ENCODE measurements at regions not wholly inside any gene's neighbourhood (a gene's known extent, or its start where the extent isn't known, plus 50 kb on each side); places are given as distances from the start of the nearest gene placed in this dataset.

DNA sequence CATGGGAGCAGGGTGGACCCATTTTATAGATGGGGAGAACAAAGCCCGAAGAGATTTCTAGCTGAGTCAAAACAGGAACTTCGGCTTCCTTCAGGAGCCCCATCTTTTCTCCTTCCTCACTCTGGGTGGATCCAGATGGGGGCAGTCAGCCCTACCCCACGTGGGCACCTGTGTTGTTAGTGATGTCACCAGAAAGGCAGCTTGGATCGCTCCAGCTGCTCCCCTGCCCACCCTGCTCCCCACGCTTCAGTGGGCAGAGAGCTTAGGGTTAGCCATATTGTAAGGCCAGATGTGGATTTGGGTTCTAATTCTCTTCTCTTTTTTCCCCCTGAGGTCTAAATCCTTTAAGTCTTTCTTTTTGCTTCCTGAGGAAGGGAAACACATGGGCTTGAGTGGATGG, 132.3 kb upstream of the PJA1 start:
- Histone ChIP-seq H3K79me2 (ENCODE audit: insufficient read depth, low read length) (no peaks in the 10 kb centered on the region), H3K27ac (ENCODE audit: low read length) (no peak overlapping the region), H3K36me3 (ENCODE audit: insufficient read depth, low read length) (no peaks in the 10 kb centered on the region), H3K4me1 (ENCODE audit: insufficient read depth, low read length) (no peaks in the 10 kb centered on the region), H4K20me1 (ENCODE audit: insufficient read depth, low read length) (no peaks in the 10 kb centered on the region), H3K4me3 (ENCODE audit: low read depth in 1 of 2, low read length in 2 of 2) (no peak overlapping the region), H3K9ac (ENCODE audit: low read depth, low read length) (no peak overlapping the region), H3K27me3 (ENCODE audit: insufficient read depth, low read length, poor library complexity) (no peaks in the 10 kb centered on the region), H3K4me2 (ENCODE audit: insufficient read depth, low read length) (no peak overlapping the region), H3K9me3 (ENCODE audit: insufficient read depth, low read length, severe bottlenecking) (no peaks in the 10 kb centered on the region), H2AFZ (ENCODE audit: low read depth, low read length) (no peak overlapping the region)
- TF ChIP-seq, protein P1, sequence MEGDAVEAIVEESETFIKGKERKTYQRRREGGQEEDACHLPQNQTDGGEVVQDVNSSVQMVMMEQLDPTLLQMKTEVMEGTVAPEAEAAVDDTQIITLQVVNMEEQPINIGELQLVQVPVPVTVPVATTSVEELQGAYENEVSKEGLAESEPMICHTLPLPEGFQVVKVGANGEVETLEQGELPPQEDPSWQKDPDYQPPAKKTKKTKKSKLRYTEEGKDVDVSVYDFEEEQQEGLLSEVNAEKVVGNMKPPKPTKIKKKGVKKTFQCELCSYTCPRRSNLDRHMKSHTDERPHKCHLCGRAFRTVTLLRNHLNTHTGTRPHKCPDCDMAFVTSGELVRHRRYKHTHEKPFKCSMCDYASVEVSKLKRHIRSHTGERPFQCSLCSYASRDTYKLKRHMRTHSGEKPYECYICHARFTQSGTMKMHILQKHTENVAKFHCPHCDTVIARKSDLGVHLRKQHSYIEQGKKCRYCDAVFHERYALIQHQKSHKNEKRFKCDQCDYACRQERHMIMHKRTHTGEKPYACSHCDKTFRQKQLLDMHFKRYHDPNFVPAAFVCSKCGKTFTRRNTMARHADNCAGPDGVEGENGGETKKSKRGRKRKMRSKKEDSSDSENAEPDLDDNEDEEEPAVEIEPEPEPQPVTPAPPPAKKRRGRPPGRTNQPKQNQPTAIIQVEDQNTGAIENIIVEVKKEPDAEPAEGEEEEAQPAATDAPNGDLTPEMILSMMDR (IDR thresholded peaks at IDR 0.05; ENCODE audit: borderline replicate concordance, extremely low read depth, low read length, poor library complexity, severe bottlenecking): no peak
- TF ChIP-seq EZH2 (IDR thresholded peaks at IDR 0.05; ENCODE audit: borderline replicate concordance, low read depth, low read length, severe bottlenecking): no peak
- ATAC-seq (ENCODE audit: insufficient read depth, low read depth): no peak
- DNase-seq: no peak

DNA sequence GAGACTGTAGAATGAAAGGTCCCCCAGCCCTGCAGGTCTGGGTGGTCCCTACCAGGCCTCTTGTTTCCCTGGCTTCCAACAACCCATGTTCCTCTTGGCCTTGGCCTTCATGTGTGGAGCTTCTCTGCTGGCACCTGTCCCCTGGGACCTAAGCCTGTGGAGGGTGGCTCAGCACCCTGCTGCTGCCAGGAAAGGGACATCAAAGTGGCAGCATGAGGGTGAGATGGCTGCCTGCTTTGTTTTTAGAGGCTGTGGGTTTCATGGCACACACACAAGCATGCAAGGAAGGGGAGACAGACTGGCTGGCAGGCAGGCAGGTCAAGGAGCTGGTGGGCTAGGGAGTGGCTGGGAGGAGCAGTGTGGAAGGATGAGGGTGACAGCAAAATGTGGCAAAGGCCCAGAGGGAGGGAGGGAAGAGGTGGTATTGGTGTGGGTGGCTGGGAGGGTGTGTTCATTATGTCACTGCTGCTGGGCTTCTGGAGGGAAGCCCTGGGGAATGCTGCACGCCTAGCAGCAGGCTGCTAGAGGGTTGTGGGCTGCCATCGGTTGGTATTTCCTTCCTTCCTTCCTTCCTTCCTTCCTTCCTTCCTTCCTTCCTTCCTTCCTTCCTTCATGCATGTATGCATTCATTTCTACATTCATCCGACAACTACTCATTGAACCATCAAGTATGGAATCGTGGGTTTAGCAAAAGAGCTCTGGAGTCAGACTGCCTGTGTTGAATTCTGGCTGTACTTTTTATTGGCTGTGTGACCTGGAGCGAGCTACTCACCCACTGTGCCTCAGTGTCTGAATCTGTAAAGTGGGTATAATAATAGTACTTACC, 128.7 kb upstream of the PJA1 start:
- no peaks in the 10 kb centered on the region for H4K20me1 ChIP-seq (ENCODE audit: insufficient read depth, low read length)
- no peak overlapping the region for H3K4me2 ChIP-seq (ENCODE audit: insufficient read depth, low read length)
- no peak overlapping the region for H3K9ac ChIP-seq (ENCODE audit: low read depth, low read length)
- H3K27ac ChIP-seq (ENCODE audit: low read length): no peak overlapping the region
- no peaks in the 10 kb centered on the region for H3K27me3 ChIP-seq (ENCODE audit: insufficient read depth, low read length, poor library complexity)
- no peak overlapping the region for H2AFZ ChIP-seq (ENCODE audit: low read depth, low read length)
- DNase-seq: peak; percentile 22
- H3K4me3 ChIP-seq (ENCODE audit: low read depth in 1 of 2, low read length in 2 of 2): no peak overlapping the region
- no peaks in the 10 kb centered on the region for H3K4me1 ChIP-seq (ENCODE audit: insufficient read depth, low read length)
- H3K79me2 ChIP-seq (ENCODE audit: insufficient read depth, low read length): no peaks in the 10 kb centered on the region
- no peak for TF ChIP-seq EZH2 (IDR thresholded peaks at IDR 0.05; ENCODE audit: borderline replicate concordance, low read depth, low read length, severe bottlenecking)
- H3K36me3 ChIP-seq (ENCODE audit: insufficient read depth, low read length): no peaks in the 10 kb centered on the region
- no peaks in the 10 kb centered on the region for H3K9me3 ChIP-seq (ENCODE audit: insufficient read depth, low read length, severe bottlenecking)
- ATAC-seq (ENCODE audit: insufficient read depth, low read depth): peak; percentile 53; the same call in 2 of the 3 replicates

DNA sequence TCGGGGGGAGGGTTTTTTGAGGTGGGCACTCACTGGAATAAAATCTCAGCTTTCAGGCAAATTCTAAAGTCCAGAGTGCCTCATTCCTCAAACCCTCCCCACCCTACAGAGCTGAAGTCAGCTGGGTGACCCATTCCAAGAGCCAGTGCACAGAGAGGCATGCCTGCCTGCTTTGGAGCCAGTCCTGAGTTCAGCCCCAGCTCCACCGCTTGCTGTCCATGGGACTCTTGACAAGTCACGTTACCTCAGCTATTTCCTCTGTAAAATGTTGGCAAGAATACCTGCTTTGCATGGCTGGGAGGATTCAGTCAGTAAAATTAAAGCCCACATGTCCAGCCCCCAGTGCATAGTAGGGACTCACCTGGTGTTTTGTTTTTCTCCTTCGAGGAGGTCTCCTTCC, 125.9 kb upstream of the PJA1 start:
- Histone ChIP-seq H2AFZ (ENCODE audit: low read depth, low read length) (no peak overlapping the region), H3K4me1 (ENCODE audit: insufficient read depth, low read length) (peaks cover 4% of the 10 kb centered on the region), H3K4me2 (ENCODE audit: insufficient read depth, low read length) (no peak overlapping the region), H3K79me2 (ENCODE audit: insufficient read depth, low read length) (no peaks in the 10 kb centered on the region), H3K9me3 (ENCODE audit: insufficient read depth, low read length, severe bottlenecking) (no peaks in the 10 kb centered on the region), H3K4me3 (ENCODE audit: low read depth in 1 of 2, low read length in 2 of 2) (no peak overlapping the region), H3K27ac (ENCODE audit: low read length) (no peak overlapping the region), H4K20me1 (ENCODE audit: insufficient read depth, low read length) (no peaks in the 10 kb centered on the region), H3K36me3 (ENCODE audit: insufficient read depth, low read length) (no peaks in the 10 kb centered on the region), H3K27me3 (ENCODE audit: insufficient read depth, low read length, poor library complexity) (no peaks in the 10 kb centered on the region), H3K9ac (ENCODE audit: low read depth, low read length) (no peak overlapping the region)
- no peak for ATAC-seq (ENCODE audit: insufficient read depth, low read depth)
- TF ChIP-seq, protein P1 (IDR thresholded peaks at IDR 0.05; ENCODE audit: borderline replicate concordance, extremely low read depth, low read length, poor library complexity, severe bottlenecking): no peak
- no peak for TF ChIP-seq EZH2 (IDR thresholded peaks at IDR 0.05; ENCODE audit: borderline replicate concordance, low read depth, low read length, severe bottlenecking)
- no peak for DNase-seq

DNA sequence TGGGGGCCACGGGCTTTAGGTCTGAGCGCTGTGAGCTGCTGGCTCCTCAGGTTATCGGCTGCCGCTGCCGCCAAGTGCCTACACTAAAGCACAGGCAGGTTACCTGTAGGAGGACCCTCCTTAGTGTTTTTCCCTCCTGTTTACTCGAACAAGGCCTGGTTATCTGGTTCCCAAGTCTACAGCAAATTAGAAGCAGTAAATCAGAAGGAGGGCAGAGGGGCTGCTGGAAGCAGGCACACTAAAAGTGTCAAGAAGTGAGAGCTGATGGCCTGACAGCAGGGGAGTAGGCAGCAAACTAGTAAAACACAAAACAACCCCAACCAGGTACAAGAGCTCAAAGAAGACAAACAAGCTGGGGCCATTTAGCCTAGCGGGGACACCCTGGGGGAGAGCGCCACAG, 125.0 kb upstream of the PJA1 start:
- H3K36me3 ChIP-seq (ENCODE audit: insufficient read depth, low read length): no peaks in the 10 kb centered on the region
- H3K9ac ChIP-seq (ENCODE audit: low read depth, low read length): no peak overlapping the region
- no peak for DNase-seq
- no peak overlapping the region for H3K4me3 ChIP-seq (ENCODE audit: low read depth in 1 of 2, low read length in 2 of 2)
- no peaks in the 10 kb centered on the region for H4K20me1 ChIP-seq (ENCODE audit: insufficient read depth, low read length)
- H3K4me2 ChIP-seq (ENCODE audit: insufficient read depth, low read length): no peak overlapping the region
- peaks cover 12% of the 10 kb centered on the region for H3K4me1 ChIP-seq (ENCODE audit: insufficient read depth, low read length)
- H3K27me3 ChIP-seq (ENCODE audit: insufficient read depth, low read length, poor library complexity): no peaks in the 10 kb centered on the region
- TF ChIP-seq, protein P1 (IDR thresholded peaks at IDR 0.05; ENCODE audit: borderline replicate concordance, extremely low read depth, low read length, poor library complexity, severe bottlenecking): no peak
- TF ChIP-seq EZH2 (IDR thresholded peaks at IDR 0.05; ENCODE audit: borderline replicate concordance, low read depth, low read length, severe bottlenecking): no peak
- no peak overlapping the region for H3K27ac ChIP-seq (ENCODE audit: low read length)
- no peaks in the 10 kb centered on the region for H3K9me3 ChIP-seq (ENCODE audit: insufficient read depth, low read length, severe bottlenecking)
- no peak for ATAC-seq (ENCODE audit: insufficient read depth, low read depth)
- H3K79me2 ChIP-seq (ENCODE audit: insufficient read depth, low read length): no peaks in the 10 kb centered on the region
- H2AFZ ChIP-seq (ENCODE audit: low read depth, low read length): no peak overlapping the region
